ENCODE measurements at regions not wholly inside any gene's neighbourhood (a gene's known extent, or its start where the extent isn't known, plus 50 kb on each side); places are given as distances from the start of the nearest gene placed in this dataset.

- H3K9me2 ChIP-seq: no peaks in the 10 kb centered on the region
- no peak overlapping the region; a peak in 1 of 4 replicates for H3K4me3 ChIP-seq (ENCODE audit: low read depth in 2 of 2, low read length in 1 of 2)
- H3F3A ChIP-seq (replicated peaks; ENCODE audit: insufficient read depth): no peaks in the 10 kb centered on the region
- no peaks in the 10 kb centered on the region for H3K79me2 ChIP-seq (ENCODE audit: insufficient read depth)
- H3K4me2 ChIP-seq: no peak overlapping the region
- H2AFZ ChIP-seq (ENCODE audit: low read depth): peak overlapping the region; percentile 69; the same call in 1 of the 2 replicates
- no peaks in the 10 kb centered on the region for H3K27me3 ChIP-seq (ENCODE audit: insufficient read depth)
- no peaks in the 10 kb centered on the region; a peak in 1 of 4 replicates for H3K4me1 ChIP-seq (ENCODE audit: control insufficient read depth in 1 of 2, insufficient read depth in 2 of 2, low read depth in 1 of 2, low read length in 1 of 2)
- POLR2A ChIA-PET: no interaction called here
- H3K27ac ChIP-seq (ENCODE audit: low read depth in 2 of 2, low read length in 1 of 2): no peak overlapping the region
- no peaks in the 10 kb centered on the region for H3K9me3 ChIP-seq
- no peaks in the 10 kb centered on the region for H4K20me1 ChIP-seq (ENCODE audit: insufficient read depth)
- no peaks in the 10 kb centered on the region for H3K36me3 ChIP-seq (replicated peaks in 1 of 2; ENCODE audit: control insufficient read depth in 1 of 2, insufficient read depth in 2 of 2, low read length in 1 of 2)
- no peak overlapping the region for H3K9ac ChIP-seq
- CTCF ChIA-PET: interaction anchor here (0.6 to 4.8 kb wide), 24 partner anchors 10 to 912 kb away, joined by 3 to 49 read pairs (median 5); no protein-coding TSS in a partner anchor
- WGBS (ENCODE audit: low lambda C conversion rate): 80% methylated on average over 1 of the region's 1 CpG
- DNase-seq: peak; percentile 59
- TF ChIP-seq USF2 (IDR thresholded peaks at IDR 0.05; ENCODE audit: borderline replicate concordance, low read depth, low read length) (no peak), TAF1 (IDR thresholded peaks at IDR 0.05; ENCODE audit: borderline replicate concordance, low read depth, low read length) (no peak), CHD2 (IDR thresholded peaks at IDR 0.05; ENCODE audit: low read length, partially characterized antibody) (no peak), RAD21 (IDR thresholded peaks at IDR 0.05; ENCODE audit: low read length) (peak; percentile 90), GABPA (IDR thresholded peaks at IDR 0.05; ENCODE audit: low read depth) (no peak), RXRA (IDR thresholded peaks at IDR 0.05; ENCODE audit: borderline replicate concordance, low read depth) (no peak), GATA2 (CRISPR knock-in tag; IDR thresholded peaks at IDR 0.05) (no peak), EP300 (IDR thresholded peaks at IDR 0.05; ENCODE audit: borderline replicate concordance in 1 of 2, low read depth in 1 of 2, low read length in 1 of 2) (no peak), RFX5 (IDR thresholded peaks at IDR 0.05; ENCODE audit: low read length) (no peak), TEAD4 (IDR thresholded peaks at IDR 0.05; ENCODE audit: borderline replicate concordance, insufficient read depth) (no peak), MEF2A (IDR thresholded peaks at IDR 0.05; ENCODE audit: borderline replicate concordance, low read depth) (no peak), IRF3 (IDR thresholded peaks at IDR 0.05; ENCODE audit: low read depth, low read length) (no peak), NFIC (IDR thresholded peaks at IDR 0.05; ENCODE audit: borderline replicate concordance) (no peak), NRF1 (IDR thresholded peaks at IDR 0.05; ENCODE audit: low read depth, low read length) (no peak), FOXM1 (IDR thresholded peaks at IDR 0.05; ENCODE audit: low read depth) (no peak), POLR2AphosphoS5 (IDR thresholded peaks at IDR 0.05; ENCODE audit: low read depth, low read length) (no peak), SIN3A (IDR thresholded peaks at IDR 0.05; ENCODE audit: borderline replicate concordance, low read depth, low read length) (no peak), FOXJ3 (CRISPR knock-in tag; IDR thresholded peaks at IDR 0.05) (no peak), EZH2phosphoT487 (IDR thresholded peaks at IDR 0.05; ENCODE audit: borderline replicate concordance, low read depth) (no peak), RCOR1 (IDR thresholded peaks at IDR 0.05; ENCODE audit: low read length) (no peak)
- TF ChIP-seq, protein P1, sequence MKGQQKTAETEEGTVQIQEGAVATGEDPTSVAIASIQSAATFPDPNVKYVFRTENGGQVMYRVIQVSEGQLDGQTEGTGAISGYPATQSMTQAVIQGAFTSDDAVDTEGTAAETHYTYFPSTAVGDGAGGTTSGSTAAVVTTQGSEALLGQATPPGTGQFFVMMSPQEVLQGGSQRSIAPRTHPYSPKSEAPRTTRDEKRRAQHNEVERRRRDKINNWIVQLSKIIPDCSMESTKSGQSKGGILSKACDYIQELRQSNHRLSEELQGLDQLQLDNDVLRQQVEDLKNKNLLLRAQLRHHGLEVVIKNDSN (IDR thresholded peaks at IDR 0.05; ENCODE audit: borderline replicate concordance, low read depth): no peak
- TF ChIP-seq, protein P2, sequence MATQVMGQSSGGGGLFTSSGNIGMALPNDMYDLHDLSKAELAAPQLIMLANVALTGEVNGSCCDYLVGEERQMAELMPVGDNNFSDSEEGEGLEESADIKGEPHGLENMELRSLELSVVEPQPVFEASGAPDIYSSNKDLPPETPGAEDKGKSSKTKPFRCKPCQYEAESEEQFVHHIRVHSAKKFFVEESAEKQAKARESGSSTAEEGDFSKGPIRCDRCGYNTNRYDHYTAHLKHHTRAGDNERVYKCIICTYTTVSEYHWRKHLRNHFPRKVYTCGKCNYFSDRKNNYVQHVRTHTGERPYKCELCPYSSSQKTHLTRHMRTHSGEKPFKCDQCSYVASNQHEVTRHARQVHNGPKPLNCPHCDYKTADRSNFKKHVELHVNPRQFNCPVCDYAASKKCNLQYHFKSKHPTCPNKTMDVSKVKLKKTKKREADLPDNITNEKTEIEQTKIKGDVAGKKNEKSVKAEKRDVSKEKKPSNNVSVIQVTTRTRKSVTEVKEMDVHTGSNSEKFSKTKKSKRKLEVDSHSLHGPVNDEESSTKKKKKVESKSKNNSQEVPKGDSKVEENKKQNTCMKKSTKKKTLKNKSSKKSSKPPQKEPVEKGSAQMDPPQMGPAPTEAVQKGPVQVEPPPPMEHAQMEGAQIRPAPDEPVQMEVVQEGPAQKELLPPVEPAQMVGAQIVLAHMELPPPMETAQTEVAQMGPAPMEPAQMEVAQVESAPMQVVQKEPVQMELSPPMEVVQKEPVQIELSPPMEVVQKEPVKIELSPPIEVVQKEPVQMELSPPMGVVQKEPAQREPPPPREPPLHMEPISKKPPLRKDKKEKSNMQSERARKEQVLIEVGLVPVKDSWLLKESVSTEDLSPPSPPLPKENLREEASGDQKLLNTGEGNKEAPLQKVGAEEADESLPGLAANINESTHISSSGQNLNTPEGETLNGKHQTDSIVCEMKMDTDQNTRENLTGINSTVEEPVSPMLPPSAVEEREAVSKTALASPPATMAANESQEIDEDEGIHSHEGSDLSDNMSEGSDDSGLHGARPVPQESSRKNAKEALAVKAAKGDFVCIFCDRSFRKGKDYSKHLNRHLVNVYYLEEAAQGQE (IDR thresholded peaks at IDR 0.05; ENCODE audit: low read depth, low read length): no peak
- TF ChIP-seq, protein P3, sequence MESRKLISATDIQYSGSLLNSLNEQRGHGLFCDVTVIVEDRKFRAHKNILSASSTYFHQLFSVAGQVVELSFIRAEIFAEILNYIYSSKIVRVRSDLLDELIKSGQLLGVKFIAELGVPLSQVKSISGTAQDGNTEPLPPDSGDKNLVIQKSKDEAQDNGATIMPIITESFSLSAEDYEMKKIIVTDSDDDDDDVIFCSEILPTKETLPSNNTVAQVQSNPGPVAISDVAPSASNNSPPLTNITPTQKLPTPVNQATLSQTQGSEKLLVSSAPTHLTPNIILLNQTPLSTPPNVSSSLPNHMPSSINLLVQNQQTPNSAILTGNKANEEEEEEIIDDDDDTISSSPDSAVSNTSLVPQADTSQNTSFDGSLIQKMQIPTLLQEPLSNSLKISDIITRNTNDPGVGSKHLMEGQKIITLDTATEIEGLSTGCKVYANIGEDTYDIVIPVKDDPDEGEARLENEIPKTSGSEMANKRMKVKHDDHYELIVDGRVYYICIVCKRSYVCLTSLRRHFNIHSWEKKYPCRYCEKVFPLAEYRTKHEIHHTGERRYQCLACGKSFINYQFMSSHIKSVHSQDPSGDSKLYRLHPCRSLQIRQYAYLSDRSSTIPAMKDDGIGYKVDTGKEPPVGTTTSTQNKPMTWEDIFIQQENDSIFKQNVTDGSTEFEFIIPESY (IDR thresholded peaks at IDR 0.05; ENCODE audit: borderline replicate concordance, low read depth): no peak
- TF ChIP-seq, protein P4, sequence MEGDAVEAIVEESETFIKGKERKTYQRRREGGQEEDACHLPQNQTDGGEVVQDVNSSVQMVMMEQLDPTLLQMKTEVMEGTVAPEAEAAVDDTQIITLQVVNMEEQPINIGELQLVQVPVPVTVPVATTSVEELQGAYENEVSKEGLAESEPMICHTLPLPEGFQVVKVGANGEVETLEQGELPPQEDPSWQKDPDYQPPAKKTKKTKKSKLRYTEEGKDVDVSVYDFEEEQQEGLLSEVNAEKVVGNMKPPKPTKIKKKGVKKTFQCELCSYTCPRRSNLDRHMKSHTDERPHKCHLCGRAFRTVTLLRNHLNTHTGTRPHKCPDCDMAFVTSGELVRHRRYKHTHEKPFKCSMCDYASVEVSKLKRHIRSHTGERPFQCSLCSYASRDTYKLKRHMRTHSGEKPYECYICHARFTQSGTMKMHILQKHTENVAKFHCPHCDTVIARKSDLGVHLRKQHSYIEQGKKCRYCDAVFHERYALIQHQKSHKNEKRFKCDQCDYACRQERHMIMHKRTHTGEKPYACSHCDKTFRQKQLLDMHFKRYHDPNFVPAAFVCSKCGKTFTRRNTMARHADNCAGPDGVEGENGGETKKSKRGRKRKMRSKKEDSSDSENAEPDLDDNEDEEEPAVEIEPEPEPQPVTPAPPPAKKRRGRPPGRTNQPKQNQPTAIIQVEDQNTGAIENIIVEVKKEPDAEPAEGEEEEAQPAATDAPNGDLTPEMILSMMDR (IDR thresholded peaks at IDR 0.05): peak; percentile 83
Measured at GRCh38 chr4:138035781-138036258, 206.3 kb downstream of the SLC7A11 start.
